ENCODE measurements at regions not wholly inside any gene's neighbourhood (a gene's known extent, or its start where the extent isn't known, plus 50 kb on each side); places are given as distances from the start of the nearest gene placed in this dataset.

- Mint-ChIP-seq H3K4me1 (ENCODE audit: low read depth) (no peaks in the 10 kb centered on the region), H3K9me3 (no peaks in the 10 kb centered on the region), H3K36me3 (ENCODE audit: low read depth) (no peaks in the 10 kb centered on the region), H3K27ac (no peak overlapping the region), H3K27me3 (ENCODE audit: low read depth) (no peaks in the 10 kb centered on the region), H3K4me3 (no peak overlapping the region)
- DNase-seq (ENCODE audit: low spot score) = no peak
Observed at GRCh38 chr10:78937393-78937792, 131.4 kb upstream of the ZMIZ1 start.

GRCh38 chr10:78937800-78938694 is 130.7 kb upstream of the ZMIZ1 start:
- no peak overlapping the region for H3K4me3 Mint-ChIP-seq
- H3K36me3 Mint-ChIP-seq (ENCODE audit: low read depth) = no peaks in the 10 kb centered on the region
- no peak for DNase-seq (ENCODE audit: low spot score)

GRCh38 chr10:78938695-78939672 is 129.8 kb upstream of the ZMIZ1 start:
- Mint-ChIP-seq H3K9me3 (no peaks in the 10 kb centered on the region), H3K4me3 (no peak overlapping the region), H3K27me3 (ENCODE audit: low read depth) (peaks cover 6% of the 10 kb centered on the region), H3K4me1 (ENCODE audit: low read depth) (no peaks in the 10 kb centered on the region), H3K36me3 (ENCODE audit: low read depth) (no peaks in the 10 kb centered on the region), H3K27ac (no peak overlapping the region)
- no peak for DNase-seq (ENCODE audit: low spot score)

More at GRCh38 chr10:78937800-78938694, 130.7 kb upstream of the ZMIZ1 start:
- Mint-ChIP-seq H3K27ac (no peak overlapping the region), H3K4me1 (ENCODE audit: low read depth) (no peaks in the 10 kb centered on the region), H3K27me3 (ENCODE audit: low read depth) (no peaks in the 10 kb centered on the region), H3K9me3 (no peaks in the 10 kb centered on the region)

- no peak for DNase-seq (ENCODE audit: low spot score)
- Mint-ChIP-seq H3K36me3 (ENCODE audit: low read depth) (no peaks in the 10 kb centered on the region), H3K27ac (no peak overlapping the region), H3K4me1 (ENCODE audit: low read depth) (no peaks in the 10 kb centered on the region), H3K4me3 (no peak overlapping the region), H3K27me3 (ENCODE audit: low read depth) (peaks cover 9% of the 10 kb centered on the region), H3K9me3 (no peaks in the 10 kb centered on the region)
Observed at GRCh38 chr10:78942091-78942501, 126.7 kb upstream of the ZMIZ1 start.

GRCh38 chr10:78944723-78945312 is 123.9 kb upstream of the ZMIZ1 start:
- Mint-ChIP-seq H3K27me3 (ENCODE audit: low read depth) (peaks cover 9% of the 10 kb centered on the region), H3K27ac (no peak overlapping the region), H3K4me3 (no peak overlapping the region)

GRCh38 chr10:78945838-78946237 is 122.9 kb upstream of the ZMIZ1 start:
- Mint-ChIP-seq H3K9me3 (no peaks in the 10 kb centered on the region), H3K4me3 (no peak overlapping the region), H3K27me3 (ENCODE audit: low read depth) (peaks cover 9% of the 10 kb centered on the region), H3K36me3 (ENCODE audit: low read depth) (no peaks in the 10 kb centered on the region), H3K27ac (no peak overlapping the region), H3K4me1 (ENCODE audit: low read depth) (no peaks in the 10 kb centered on the region)
- DNase-seq (ENCODE audit: low spot score) = no peak

More at GRCh38 chr10:78944723-78945312, 123.9 kb upstream of the ZMIZ1 start:
- Mint-ChIP-seq H3K9me3 (no peaks in the 10 kb centered on the region), H3K36me3 (ENCODE audit: low read depth) (no peaks in the 10 kb centered on the region), H3K4me1 (ENCODE audit: low read depth) (no peaks in the 10 kb centered on the region)
- DNase-seq (ENCODE audit: low spot score) = no peak

- Mint-ChIP-seq H3K27ac (no peak overlapping the region), H3K27me3 (ENCODE audit: low read depth) (peaks cover 11% of the 10 kb centered on the region), H3K4me1 (ENCODE audit: low read depth) (no peaks in the 10 kb centered on the region), H3K9me3 (no peaks in the 10 kb centered on the region), H3K4me3 (no peak overlapping the region), H3K36me3 (ENCODE audit: low read depth) (no peaks in the 10 kb centered on the region)
- no peak for DNase-seq (ENCODE audit: low spot score)
Observed at GRCh38 chr10:78947226-78947625, 121.5 kb upstream of the ZMIZ1 start.

- Mint-ChIP-seq H3K27me3 (ENCODE audit: low read depth) (peaks cover 11% of the 10 kb centered on the region), H3K4me1 (ENCODE audit: low read depth) (no peaks in the 10 kb centered on the region), H3K9me3 (no peaks in the 10 kb centered on the region), H3K27ac (no peak overlapping the region), H3K4me3 (no peak overlapping the region), H3K36me3 (ENCODE audit: low read depth) (no peaks in the 10 kb centered on the region)
- no peak for DNase-seq (ENCODE audit: low spot score)
Observed at GRCh38 chr10:78947733-78948132, 121.0 kb upstream of the ZMIZ1 start.

GRCh38 chr10:78948621-78949030 is 120.1 kb upstream of the ZMIZ1 start:
- no peak overlapping the region for H3K4me3 Mint-ChIP-seq
- H3K27ac Mint-ChIP-seq = no peak overlapping the region
- no peak for DNase-seq (ENCODE audit: low spot score)
- no peaks in the 10 kb centered on the region for H3K9me3 Mint-ChIP-seq
- H3K27me3 Mint-ChIP-seq (ENCODE audit: low read depth) = peaks cover 9% of the 10 kb centered on the region
- H3K4me1 Mint-ChIP-seq (ENCODE audit: low read depth) = no peaks in the 10 kb centered on the region
- no peaks in the 10 kb centered on the region for H3K36me3 Mint-ChIP-seq (ENCODE audit: low read depth)

GRCh38 chr10:78950656-78951587 is 117.8 kb upstream of the ZMIZ1 start:
- Mint-ChIP-seq H3K27me3 (ENCODE audit: low read depth) (peaks cover 2% of the 10 kb centered on the region), H3K27ac (no peak overlapping the region), H3K36me3 (ENCODE audit: low read depth) (no peaks in the 10 kb centered on the region), H3K4me1 (ENCODE audit: low read depth) (no peaks in the 10 kb centered on the region), H3K4me3 (no peak overlapping the region), H3K9me3 (no peaks in the 10 kb centered on the region)
- no peak for DNase-seq (ENCODE audit: low spot score)

GRCh38 chr10:78952030-78952429 is 116.7 kb upstream of the ZMIZ1 start:
- peaks cover 2% of the 10 kb centered on the region for H3K27me3 Mint-ChIP-seq (ENCODE audit: low read depth)
- H3K4me1 Mint-ChIP-seq (ENCODE audit: low read depth) = no peaks in the 10 kb centered on the region
- no peak for DNase-seq (ENCODE audit: low spot score)
- H3K27ac Mint-ChIP-seq = no peak overlapping the region
- H3K4me3 Mint-ChIP-seq = no peak overlapping the region
- no peaks in the 10 kb centered on the region for H3K36me3 Mint-ChIP-seq (ENCODE audit: low read depth)
- H3K9me3 Mint-ChIP-seq = no peaks in the 10 kb centered on the region

GRCh38 chr10:78952686-78953085 is 116.1 kb upstream of the ZMIZ1 start:
- DNase-seq (ENCODE audit: low spot score) = no peak
- Mint-ChIP-seq H3K9me3 (no peaks in the 10 kb centered on the region), H3K27ac (no peak overlapping the region), H3K4me1 (ENCODE audit: low read depth) (no peaks in the 10 kb centered on the region), H3K4me3 (no peak overlapping the region), H3K27me3 (ENCODE audit: low read depth) (peaks cover 2% of the 10 kb centered on the region), H3K36me3 (ENCODE audit: low read depth) (no peaks in the 10 kb centered on the region)

All from T-helper 2 cell treated with Interferon-gamma antibody and Interleukin-4, amounts not matched to agents 5 μg/mL and 100 μg/mL, for 36 hours (primary cell).